Astrocyte (in vitro differentiated cells and primary cell): ENCODE measurements at regions not wholly inside any gene's neighbourhood (a gene's known extent, or its start where the extent isn't known, plus 50 kb on each side); places are given as distances from the start of the nearest gene placed in this dataset.

ENCODE experiments used
- DNase-seq: peaks from one replicate; pipeline ENCODE4 v3.0.0-alpha.2; 2010; ENCODE audit warnings: low read depth
- FAIRE-seq: peaks from 2 replicates; lab custom pipeline; 2011; peaks lifted over from hg19 to GRCh38; lab: Jason Lieb, UNC
- H2AFZ ChIP-seq: 2 replicates; pipeline ENCODE4 v1.6.0; 2012; ENCODE audit warnings: low read depth, low read length, inconsistent platforms
- H3K27ac ChIP-seq: 2 replicates; pipeline ENCODE4 v1.5.1; 2011; ENCODE audit warnings: low read depth, low read length, inconsistent platforms
- H3K27me3 ChIP-seq: 2 replicates; pipeline ENCODE4 v1.6.0; 2011; ENCODE audit warnings: low read length, inconsistent platforms; ENCODE audit not compliant: insufficient read depth
- H3K36me3 ChIP-seq: 2 replicates; pipeline ENCODE4 v1.5.1; 2011; ENCODE audit warnings: low read length, inconsistent platforms; ENCODE audit not compliant: insufficient read depth
- H3K4me1 ChIP-seq: 2 replicates; pipeline ENCODE4 v1.5.1; 2011; ENCODE audit warnings: low read length, inconsistent platforms; ENCODE audit not compliant: insufficient read depth
- H3K4me2 ChIP-seq: 2 replicates; pipeline ENCODE4 v1.6.0; 2012; ENCODE audit warnings: low read length, inconsistent platforms
- H3K4me3 ChIP-seq: 2 replicates; pipeline ENCODE4 v1.5.1; 2011; ENCODE audit warnings: low read depth, mild to moderate bottlenecking, low read length, inconsistent platforms; ENCODE audit not compliant: insufficient read depth
- H3K79me2 ChIP-seq: 2 replicates; pipeline ENCODE4 v1.6.0; 2012; ENCODE audit warnings: mild to moderate bottlenecking, low read length, inconsistent platforms; ENCODE audit not compliant: insufficient read depth
- H3K9ac ChIP-seq: 2 replicates; pipeline ENCODE4 v1.6.0; 2012; ENCODE audit warnings: mild to moderate bottlenecking, low read length, inconsistent platforms
- H3K9me3 ChIP-seq: 2 replicates; pipeline ENCODE4 v1.5.1; 2012; ENCODE audit warnings: low read depth, mild to moderate bottlenecking, low read length, inconsistent platforms; ENCODE audit not compliant: insufficient read depth
- H4K20me1 ChIP-seq: 2 replicates; pipeline ENCODE4 v1.6.0; 2012; ENCODE audit warnings: low read length, inconsistent platforms; ENCODE audit not compliant: insufficient read depth
- H3K27ac Mint-ChIP-seq: one replicate; pipeline ENCODE4 v1.8.0; 2021; ENCODE audit warnings: mild to moderate bottlenecking, mixed read lengths; ENCODE audit not compliant: unreplicated experiment
- H3K27me3 Mint-ChIP-seq: one replicate; pipeline ENCODE4 v1.8.0; 2021; ENCODE audit warnings: low read depth, mixed read lengths; ENCODE audit not compliant: unreplicated experiment
- H3K36me3 Mint-ChIP-seq: one replicate; pipeline ENCODE4 v1.8.0; 2021; ENCODE audit warnings: low read depth, mixed read lengths; ENCODE audit not compliant: unreplicated experiment
- H3K4me1 Mint-ChIP-seq: one replicate; pipeline ENCODE4 v1.8.0; 2021; ENCODE audit warnings: low read depth, mixed read lengths; ENCODE audit not compliant: unreplicated experiment
- H3K4me3 Mint-ChIP-seq: one replicate; pipeline ENCODE4 v1.8.0; 2021; ENCODE audit warnings: mild to moderate bottlenecking, moderate library complexity, mixed read lengths; ENCODE audit not compliant: unreplicated experiment
- H3K9me3 Mint-ChIP-seq: one replicate; pipeline ENCODE4 v1.8.0; 2021; ENCODE audit warnings: mild to moderate bottlenecking, mixed read lengths; ENCODE audit not compliant: unreplicated experiment
- EZH2 ChIP-seq: IDR thresholded peaks from 2 replicates; pipeline ENCODE4 v1.6.1; 2012; ENCODE audit warnings: mild to moderate bottlenecking, low read length, inconsistent platforms; ENCODE audit not compliant: insufficient read depth
- TF ChIP-seq, protein P1 (sequence below): IDR thresholded peaks from 2 replicates; pipeline ENCODE4 v1.5.1; 2011; ENCODE audit warnings: low read depth, mild to moderate bottlenecking, inconsistent platforms, low read length, moderate library complexity; ENCODE audit not compliant: insufficient read depth

DNA sequence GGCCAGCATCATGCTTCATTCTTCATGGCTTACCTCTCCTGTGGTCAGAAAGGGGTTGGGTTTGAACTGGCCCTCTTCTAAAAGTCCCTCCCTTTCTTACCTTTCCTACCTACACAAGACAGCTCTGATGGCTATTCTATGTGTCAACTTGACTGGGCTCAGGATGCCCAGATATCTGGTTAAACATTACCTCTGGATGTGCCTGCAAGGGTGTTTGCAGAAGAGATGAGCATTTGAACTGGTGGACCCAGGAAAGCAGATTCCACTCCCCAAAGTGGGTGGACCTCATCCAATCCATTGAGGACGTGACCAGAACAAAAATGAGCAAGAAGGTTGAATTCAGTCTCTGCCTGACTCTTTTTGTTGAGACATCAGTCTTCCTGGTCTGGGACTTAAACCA is 79.0 kb upstream of the TCF7L2 start:
- H2AFZ ChIP-seq = no peak overlapping the region
- H3K79me2 ChIP-seq = no peaks in the 10 kb centered on the region
- peaks cover 6% of the 10 kb centered on the region for H3K4me1 Mint-ChIP-seq
- peaks cover 7% of the 10 kb centered on the region for H3K9me3 Mint-ChIP-seq
- H3K27me3 ChIP-seq = no peaks in the 10 kb centered on the region
- no peak for DNase-seq
- H3K4me2 ChIP-seq = no peak overlapping the region
- no peak overlapping the region for H3K4me3 Mint-ChIP-seq
- no peak overlapping the region for H3K27ac Mint-ChIP-seq
- peak; percentile 32 for FAIRE-seq
- H3K9ac ChIP-seq = no peak overlapping the region
- peaks cover under 1% of the 10 kb centered on the region for H3K27me3 Mint-ChIP-seq
- no peaks in the 10 kb centered on the region for H3K36me3 ChIP-seq
- H4K20me1 ChIP-seq = no peaks in the 10 kb centered on the region
- H3K4me3 ChIP-seq = no peak overlapping the region
- H3K36me3 Mint-ChIP-seq = no peaks in the 10 kb centered on the region
- H3K4me1 ChIP-seq = peaks cover 3% of the 10 kb centered on the region
- H3K27ac ChIP-seq = no peak overlapping the region
- H3K9me3 ChIP-seq = peaks cover 5% of the 10 kb centered on the region
- TF ChIP-seq, protein P1, sequence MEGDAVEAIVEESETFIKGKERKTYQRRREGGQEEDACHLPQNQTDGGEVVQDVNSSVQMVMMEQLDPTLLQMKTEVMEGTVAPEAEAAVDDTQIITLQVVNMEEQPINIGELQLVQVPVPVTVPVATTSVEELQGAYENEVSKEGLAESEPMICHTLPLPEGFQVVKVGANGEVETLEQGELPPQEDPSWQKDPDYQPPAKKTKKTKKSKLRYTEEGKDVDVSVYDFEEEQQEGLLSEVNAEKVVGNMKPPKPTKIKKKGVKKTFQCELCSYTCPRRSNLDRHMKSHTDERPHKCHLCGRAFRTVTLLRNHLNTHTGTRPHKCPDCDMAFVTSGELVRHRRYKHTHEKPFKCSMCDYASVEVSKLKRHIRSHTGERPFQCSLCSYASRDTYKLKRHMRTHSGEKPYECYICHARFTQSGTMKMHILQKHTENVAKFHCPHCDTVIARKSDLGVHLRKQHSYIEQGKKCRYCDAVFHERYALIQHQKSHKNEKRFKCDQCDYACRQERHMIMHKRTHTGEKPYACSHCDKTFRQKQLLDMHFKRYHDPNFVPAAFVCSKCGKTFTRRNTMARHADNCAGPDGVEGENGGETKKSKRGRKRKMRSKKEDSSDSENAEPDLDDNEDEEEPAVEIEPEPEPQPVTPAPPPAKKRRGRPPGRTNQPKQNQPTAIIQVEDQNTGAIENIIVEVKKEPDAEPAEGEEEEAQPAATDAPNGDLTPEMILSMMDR = no peak
- TF ChIP-seq EZH2 = no peak

DNA sequence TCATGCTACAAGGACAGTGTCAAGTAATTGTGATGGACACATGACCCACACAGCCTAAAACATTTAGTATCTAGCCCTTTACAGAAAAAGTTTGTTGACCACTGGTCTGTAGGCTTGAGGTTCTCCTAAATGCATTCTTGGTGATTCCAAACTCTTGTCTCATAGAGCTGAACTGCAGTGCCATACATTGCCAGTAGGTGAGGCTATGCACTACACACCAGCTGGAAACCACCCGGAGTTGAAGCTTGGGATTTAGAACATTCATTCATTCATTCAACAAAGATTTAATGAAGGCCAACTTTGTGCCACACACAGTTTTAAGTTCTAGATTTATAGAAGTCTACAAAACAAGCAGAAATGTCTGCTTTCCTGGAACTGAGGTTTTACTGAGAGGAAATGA is 77.3 kb upstream of the TCF7L2 start:
- no peak overlapping the region for H3K27ac ChIP-seq
- no peak overlapping the region for H3K4me3 ChIP-seq
- FAIRE-seq (no peak), DNase-seq (no peak)
- H3K9ac ChIP-seq = no peak overlapping the region
- no peak for TF ChIP-seq EZH2
- TF ChIP-seq, protein P1 = peak; percentile 25
- H3K27me3 ChIP-seq = peaks cover 2% of the 10 kb centered on the region
- H3K4me1 ChIP-seq = peaks cover 5% of the 10 kb centered on the region
- Mint-ChIP-seq H3K27me3 (peaks cover 5% of the 10 kb centered on the region), H3K27ac (no peak overlapping the region), H3K36me3 (no peaks in the 10 kb centered on the region), H3K4me1 (peaks cover 9% of the 10 kb centered on the region), H3K9me3 (peaks cover 9% of the 10 kb centered on the region), H3K4me3 (no peak overlapping the region)
- H3K36me3 ChIP-seq = no peaks in the 10 kb centered on the region
- no peak overlapping the region for H2AFZ ChIP-seq
- H3K79me2 ChIP-seq = no peaks in the 10 kb centered on the region
- H3K9me3 ChIP-seq = peaks cover 5% of the 10 kb centered on the region
- no peak overlapping the region for H3K4me2 ChIP-seq
- H4K20me1 ChIP-seq = no peaks in the 10 kb centered on the region

DNA sequence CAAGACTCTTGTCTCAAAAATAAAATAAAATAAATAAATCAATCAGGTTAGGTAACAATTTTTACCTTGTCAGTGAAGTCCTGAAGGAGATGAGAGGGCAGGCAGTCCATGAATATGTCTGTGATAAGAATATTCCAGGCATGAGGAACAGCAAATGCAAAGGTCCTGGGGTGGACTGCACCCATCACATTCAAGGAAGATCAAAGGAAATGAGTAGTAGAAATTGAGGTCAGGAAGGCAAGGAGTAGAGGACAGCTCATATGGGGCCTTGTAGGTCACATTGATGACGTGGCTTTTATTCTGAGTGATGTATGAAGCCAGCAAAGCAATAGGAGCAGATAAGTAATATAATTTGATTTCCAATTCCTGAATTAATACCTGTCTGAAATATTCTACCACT is 76.5 kb upstream of the TCF7L2 start:
- peaks cover 9% of the 10 kb centered on the region for H3K4me1 Mint-ChIP-seq
- no peak overlapping the region for H3K27ac Mint-ChIP-seq
- Histone ChIP-seq H3K4me3 (no peak overlapping the region), H2AFZ (no peak overlapping the region), H3K27me3 (peaks cover 2% of the 10 kb centered on the region), H3K36me3 (no peaks in the 10 kb centered on the region), H3K9ac (no peak overlapping the region), H3K4me2 (no peak overlapping the region), H3K27ac (no peak overlapping the region), H3K4me1 (peaks cover 5% of the 10 kb centered on the region), H3K9me3 (peaks cover 5% of the 10 kb centered on the region), H4K20me1 (no peaks in the 10 kb centered on the region), H3K79me2 (no peaks in the 10 kb centered on the region)
- DNase-seq (no peak), FAIRE-seq (no peak)
- H3K27me3 Mint-ChIP-seq = peaks cover 8% of the 10 kb centered on the region
- peaks cover 9% of the 10 kb centered on the region for H3K9me3 Mint-ChIP-seq
- TF ChIP-seq EZH2 = no peak
- TF ChIP-seq, protein P1 = no peak
- H3K36me3 Mint-ChIP-seq = no peaks in the 10 kb centered on the region
- H3K4me3 Mint-ChIP-seq = no peak overlapping the region
